ENCODE measurements at regions not wholly inside any gene's neighbourhood (a gene's known extent, or its start where the extent isn't known, plus 50 kb on each side); places are given as distances from the start of the nearest gene placed in this dataset.

DNA sequence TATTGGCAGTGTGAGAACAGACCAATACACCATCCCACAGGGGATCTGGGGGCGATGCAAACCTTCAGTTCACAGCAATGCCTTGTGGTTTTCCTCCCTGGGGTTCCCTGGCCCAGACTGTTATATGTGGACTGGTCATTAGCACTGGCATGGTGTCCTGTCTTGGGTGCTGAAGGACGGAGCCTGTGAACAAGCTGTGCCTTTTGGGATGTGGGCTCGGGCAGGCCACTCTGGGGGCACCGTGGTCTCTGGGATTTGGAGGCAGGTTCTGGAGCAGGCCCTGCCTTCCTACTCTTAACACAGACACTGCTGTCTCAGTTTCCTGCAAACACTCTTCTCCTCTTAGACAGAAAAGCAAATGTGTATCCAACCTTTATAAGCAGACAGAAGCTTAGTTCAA is 93.0 kb upstream of the ADRA2C start:
- H3K4me3 ChIP-seq (ENCODE audit: low read depth, low read length), result no peak overlapping the region
- DNase-seq (ENCODE audit: low read depth), result no peak

DNA sequence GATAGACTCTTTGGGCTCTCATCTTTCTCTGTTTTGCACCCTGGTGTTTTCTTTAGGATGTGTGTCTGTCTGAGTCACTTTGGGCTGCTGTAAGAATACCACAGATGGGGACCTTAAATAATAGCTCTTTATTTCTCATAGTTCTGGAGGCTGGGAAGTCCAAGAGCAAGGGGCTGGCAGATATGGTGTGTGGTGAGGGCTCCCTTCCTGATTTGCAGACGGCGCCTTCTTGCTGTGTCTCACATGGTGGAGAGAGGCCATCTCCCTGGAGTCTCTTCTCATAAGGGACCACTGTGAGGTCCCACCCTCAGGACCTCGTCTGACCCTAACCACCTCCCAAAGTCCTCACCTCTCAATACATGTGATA is 93.7 kb upstream of the ADRA2C start:
- no peak for DNase-seq (ENCODE audit: low read depth)
- H3K4me3 ChIP-seq (ENCODE audit: low read depth, low read length), result no peak overlapping the region

DNA sequence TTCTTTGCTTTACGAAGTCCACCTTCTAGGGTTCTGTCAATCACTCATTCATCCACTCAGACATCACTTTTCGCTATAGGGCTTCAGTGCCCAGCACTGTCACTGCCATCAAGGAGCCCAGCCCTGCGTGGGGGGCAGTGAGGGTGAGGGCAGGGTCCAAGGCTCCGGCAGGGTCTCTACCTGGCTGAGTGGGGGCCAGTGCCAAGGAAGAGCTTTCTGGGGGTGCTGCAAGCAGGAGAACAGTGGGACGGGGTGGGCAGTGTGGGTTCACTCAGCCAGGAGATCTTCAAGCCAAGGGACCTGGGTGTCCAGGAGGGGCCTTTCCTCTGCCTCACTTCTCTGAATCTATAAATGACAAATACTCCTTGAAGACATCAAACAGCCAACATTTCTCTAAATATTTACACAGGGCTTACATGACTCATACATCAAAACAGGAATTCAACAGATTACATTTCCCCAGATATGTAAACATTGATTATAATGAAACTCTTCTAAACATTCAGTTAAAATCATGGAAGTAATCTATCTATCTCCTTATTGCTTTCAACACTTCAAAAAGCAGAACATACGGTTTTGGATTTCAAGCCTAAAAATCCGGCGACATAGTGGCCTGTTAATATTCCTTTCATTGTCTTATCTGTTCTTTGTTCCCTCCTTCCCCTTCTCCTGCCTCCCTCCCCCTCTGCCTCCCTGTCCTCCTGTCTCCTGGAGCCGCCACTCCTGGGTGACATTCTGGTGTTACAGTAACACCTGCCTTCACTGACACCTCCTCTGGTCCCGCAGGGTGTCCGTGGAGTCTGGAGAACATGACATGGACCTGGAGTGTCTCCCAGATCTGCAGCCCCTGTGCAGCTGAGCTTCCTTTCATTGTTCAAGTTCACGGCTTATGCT is 94.4 kb upstream of the ADRA2C start:
- DNase-seq (ENCODE audit: low read depth), result no peak
- no peak overlapping the region for H3K4me3 ChIP-seq (ENCODE audit: low read depth, low read length)

DNA sequence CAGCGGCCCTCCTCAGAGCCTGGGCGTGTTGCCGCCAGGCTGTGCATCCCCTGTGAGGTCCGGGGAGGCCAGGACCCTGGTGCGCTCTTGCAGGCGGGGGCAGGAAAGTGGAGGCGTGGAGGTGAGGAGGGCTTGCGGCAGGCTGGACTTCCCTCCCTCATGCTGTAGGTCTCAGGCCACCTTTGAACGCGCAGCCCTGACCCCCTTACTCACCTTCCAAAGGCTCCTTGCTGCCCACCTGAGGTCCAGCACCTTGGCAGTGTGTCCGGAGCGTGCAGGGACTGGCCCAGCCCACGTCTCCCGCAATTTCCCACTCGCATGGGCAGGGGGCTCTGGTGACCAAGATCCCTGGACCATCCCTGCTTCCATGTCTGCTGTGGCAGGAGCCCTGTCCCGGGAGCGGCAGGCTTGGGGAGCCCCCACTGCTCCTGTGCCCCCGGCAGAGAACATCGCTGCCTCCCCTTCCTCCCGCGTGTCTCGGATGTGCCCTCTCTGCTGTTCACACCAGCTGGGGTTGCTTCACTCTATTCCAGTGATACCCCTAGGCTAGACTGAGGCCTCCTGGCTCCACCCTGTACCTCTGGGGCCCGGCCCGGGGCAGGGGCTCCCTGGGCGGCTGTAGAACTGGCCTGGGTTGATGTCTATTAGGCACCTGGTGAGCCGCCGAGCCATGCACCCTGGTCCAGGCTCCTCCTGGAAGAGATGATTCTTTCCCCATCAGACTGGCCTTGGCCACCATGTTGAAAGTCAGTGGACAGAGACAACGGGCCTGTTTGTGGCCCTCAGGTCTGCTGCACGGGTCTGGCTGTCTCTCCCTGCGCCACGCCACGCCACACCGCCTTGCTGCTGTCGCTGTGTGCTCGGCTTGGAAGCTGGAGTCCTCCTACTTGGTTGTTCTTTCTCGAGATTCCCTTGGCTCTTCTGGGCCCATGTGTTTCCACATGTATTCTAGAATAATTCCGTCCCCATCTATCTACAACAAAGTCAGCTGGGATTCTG is 95.4 kb upstream of the ADRA2C start:
- H3K4me3 ChIP-seq (ENCODE audit: low read depth, low read length), result no peak overlapping the region
- no peak for DNase-seq (ENCODE audit: low read depth)

DNA sequence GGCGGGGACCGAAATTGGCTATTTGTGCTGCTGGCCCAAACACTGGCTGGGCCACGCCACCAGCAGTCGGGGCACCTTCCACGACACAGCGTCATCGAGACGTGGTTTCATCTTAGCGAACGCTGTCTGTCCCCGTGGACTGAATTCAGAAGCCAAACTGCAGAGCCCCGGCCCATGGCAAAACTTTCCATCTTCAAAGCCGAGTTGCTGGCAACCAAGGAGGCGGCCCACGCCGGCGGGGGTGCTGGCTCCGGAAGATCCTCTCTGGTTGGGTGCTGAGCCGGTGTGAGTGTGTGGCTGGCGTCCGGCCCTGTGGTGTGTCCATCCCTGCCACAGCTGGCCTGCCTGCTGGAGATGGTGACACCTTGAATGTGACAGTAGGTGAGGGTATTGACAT is 96.6 kb upstream of the ADRA2C start:
- no peak overlapping the region for H3K4me3 ChIP-seq (ENCODE audit: low read depth, low read length)
- DNase-seq (ENCODE audit: low read depth), result no peak

DNA sequence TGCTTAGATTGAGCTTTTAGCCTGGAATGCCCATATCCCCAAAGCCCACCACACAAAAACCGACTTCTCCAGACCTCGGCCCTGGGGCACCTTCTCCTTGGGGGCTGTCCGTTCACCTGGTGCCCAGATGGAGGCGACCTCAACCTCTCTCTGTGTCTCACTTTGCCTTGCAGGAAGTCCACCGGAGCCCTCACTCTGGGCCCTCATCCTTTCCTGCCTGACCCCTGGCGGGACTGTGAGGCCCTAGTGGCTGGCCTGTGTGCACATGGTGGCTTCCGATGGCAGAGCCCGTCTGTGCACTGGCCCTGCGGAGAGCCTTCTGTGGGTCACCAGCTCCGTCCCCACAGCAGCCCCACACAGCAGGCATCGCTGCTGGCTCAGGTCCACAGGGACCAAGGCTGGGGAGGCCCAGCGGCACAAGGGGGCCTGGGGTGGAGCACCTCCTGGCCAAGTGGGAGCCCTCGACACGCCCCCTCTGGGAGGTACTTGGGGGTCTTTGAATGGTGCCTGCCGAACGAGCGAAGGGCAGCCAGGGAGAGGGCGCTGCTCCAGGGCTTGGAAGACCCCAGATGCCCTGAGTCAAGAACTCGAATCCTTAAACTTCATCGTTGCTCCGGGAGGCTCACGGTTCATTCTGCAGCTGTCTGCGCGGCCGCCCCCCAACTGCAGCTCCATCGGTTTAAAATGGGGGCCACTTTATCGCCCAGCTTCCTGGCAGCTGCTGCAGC is 97.2 kb upstream of the ADRA2C start:
- no peak overlapping the region for H3K4me3 ChIP-seq (ENCODE audit: low read depth, low read length)
- no peak for DNase-seq (ENCODE audit: low read depth)

DNA sequence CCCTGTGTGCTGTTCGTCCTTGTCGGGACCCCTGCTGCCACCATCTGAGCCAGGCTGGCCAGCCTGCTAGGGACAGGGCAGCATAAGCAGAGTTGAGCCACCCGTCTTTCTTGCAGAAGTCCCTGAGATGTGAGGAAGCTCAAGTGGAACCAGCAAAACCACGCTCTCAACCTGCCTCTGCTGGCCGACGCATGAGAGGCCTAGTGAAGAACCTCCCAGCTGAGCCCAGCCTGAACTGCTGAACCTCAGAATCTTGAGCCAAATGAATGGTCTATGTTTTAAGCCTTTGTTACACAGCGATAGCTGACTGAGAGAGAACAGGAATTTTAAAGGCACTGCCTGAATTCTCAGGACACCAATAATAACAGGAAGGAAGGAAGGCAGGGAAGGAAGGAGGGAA is 98.9 kb upstream of the ADRA2C start:
- DNase-seq (ENCODE audit: low read depth), result no peak
- no peak overlapping the region for H3K4me3 ChIP-seq (ENCODE audit: low read depth, low read length)

DNA sequence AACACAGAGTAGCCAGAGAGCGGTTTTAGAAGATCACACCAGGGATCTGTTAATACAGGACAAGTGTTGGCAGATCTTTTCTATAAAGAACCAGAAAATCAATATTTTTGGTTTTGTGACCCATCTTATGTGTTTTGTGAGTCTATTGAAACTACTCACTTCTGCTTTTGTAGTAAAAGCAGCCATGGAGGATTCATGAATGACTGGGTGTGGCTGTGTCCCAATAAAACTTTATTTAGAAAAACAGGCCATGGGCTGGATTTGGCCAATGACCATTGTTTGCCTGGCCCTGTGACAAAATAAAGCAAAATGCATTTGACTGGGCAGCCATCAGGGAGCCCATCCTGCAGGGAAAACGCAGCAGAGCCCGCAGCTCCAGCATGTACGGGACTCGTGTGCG is 99.9 kb upstream of the ADRA2C start:
- H3K4me3 ChIP-seq (ENCODE audit: low read depth, low read length), result no peak overlapping the region
- DNase-seq (ENCODE audit: low read depth), result no peak

DNA sequence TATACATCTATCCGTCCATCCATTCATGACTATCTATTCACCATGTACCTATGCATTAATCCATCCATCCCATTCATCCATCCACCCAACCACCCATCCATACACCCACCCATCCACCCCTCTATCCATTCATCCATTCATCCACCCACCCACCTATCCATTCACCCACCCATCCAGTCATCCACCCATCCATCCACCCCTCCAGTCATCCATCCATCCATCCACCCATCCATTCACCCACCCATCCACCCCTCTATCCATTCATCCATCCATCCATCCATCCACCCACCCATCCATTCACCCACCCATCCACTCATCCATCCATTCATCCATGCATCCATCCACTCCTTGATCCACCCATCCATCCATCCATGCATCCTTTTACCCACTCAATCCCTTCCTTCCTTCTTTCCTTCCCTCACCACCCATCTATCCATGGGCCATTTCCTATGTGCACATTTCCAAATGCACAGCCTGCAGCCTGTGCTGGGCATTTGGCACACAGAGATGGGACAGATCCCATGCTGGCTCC is 100.8 kb upstream of the ADRA2C start:
- H3K4me3 ChIP-seq (ENCODE audit: low read depth, low read length), result no peak overlapping the region
- DNase-seq (ENCODE audit: low read depth), result no peak

DNA sequence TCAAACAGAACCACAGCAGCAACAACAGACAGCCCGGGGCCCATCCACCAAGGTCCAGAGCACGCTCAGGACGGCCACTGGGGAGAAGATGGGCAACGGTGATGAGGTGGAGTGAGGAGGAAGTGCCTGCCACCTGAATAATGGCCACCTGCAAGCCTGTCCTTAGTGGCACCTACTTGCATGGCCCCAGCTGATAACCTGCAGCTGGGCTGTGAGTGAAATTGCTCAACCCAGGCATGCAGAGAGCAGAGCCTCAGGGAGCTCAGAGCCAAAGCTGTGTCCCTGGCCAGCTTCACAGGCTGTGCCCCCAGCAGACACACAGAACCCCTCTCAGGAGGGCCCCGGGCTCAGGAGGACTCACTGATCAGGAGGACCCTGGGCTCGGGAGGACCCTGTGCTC is 102.4 kb upstream of the ADRA2C start:
- H3K4me3 ChIP-seq (ENCODE audit: low read depth, low read length), result no peak overlapping the region
- no peak for DNase-seq (ENCODE audit: low read depth)

DNA sequence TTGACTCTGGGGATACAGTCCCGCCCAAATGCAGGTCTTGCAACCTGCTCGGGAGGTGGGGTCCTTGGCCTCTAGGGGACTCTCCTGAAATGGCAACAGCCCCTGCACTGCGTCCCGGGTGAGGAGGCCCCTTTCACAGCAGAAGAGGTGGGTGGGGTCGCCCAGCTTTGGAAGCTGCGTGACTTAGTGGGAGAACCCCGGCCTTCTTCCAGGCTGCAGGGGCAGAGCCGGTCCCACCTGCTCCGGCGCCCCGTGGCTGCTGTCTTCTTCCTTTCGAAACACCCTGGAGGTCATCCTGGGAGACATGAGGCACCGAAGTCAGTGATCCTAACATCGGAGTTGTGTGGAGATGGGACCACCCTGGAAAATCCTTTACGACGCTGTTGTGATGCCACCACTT is 103.7 kb upstream of the ADRA2C start:
- DNase-seq (ENCODE audit: low read depth), result no peak
- H3K4me3 ChIP-seq (ENCODE audit: low read depth, low read length), result no peak overlapping the region

DNA sequence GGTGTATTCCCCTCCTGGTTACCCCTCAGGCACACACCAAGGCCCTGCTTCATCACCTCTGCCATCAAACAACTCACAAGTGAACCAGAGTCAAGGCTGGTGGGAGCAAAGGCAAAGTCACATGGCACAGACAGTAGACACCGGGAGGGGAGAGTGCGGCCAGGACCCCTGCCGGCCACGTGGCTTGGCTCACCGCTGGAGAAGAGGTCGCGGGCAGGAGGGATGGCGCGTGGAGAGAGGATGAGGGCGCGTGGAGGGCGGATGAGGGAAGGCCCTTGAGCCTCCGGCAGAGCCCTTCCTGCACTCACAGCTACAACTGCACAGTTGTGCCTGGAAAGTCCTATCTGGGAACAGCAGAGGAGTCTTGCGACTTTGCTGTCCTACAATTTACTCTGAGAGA is 104.2 kb upstream of the ADRA2C start:
- no peak for DNase-seq (ENCODE audit: low read depth)

DNA sequence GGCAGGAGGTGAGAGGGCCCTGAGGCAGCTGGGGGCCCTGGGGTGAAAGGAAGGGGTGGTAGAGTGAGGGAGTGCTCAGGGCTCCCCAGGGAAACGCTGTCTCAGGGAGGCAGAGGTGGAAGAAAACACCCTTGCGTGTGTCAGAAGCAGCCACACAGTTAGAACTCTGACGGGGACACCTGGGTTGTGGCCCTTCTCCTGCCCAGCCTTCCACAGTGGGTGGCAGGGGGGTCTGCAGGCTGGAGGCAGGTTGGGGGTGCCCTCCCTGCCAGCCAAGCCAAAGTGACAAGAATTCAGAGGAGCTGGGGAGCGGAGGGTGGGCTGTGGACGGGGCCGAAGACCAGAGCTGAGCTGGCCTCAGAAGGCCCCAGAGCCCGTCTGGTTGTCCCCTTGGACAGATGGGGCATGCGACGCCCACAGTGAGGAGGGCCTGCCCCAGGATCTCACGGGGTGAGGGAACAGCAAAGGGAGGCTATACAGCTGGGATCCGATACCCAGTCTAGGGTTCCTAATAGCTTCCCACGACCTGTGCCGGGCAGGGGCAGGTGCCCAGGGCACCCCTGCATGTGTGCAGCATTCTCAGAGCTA is 105.2 kb upstream of the ADRA2C start:
- no peak overlapping the region for H3K4me3 ChIP-seq (ENCODE audit: low read depth, low read length)
- DNase-seq (ENCODE audit: low read depth), result no peak

More for the DNA sequence above, 104.2 kb upstream of the ADRA2C start:
- H3K4me3 ChIP-seq (ENCODE audit: low read depth, low read length), result no peak overlapping the region

DNA sequence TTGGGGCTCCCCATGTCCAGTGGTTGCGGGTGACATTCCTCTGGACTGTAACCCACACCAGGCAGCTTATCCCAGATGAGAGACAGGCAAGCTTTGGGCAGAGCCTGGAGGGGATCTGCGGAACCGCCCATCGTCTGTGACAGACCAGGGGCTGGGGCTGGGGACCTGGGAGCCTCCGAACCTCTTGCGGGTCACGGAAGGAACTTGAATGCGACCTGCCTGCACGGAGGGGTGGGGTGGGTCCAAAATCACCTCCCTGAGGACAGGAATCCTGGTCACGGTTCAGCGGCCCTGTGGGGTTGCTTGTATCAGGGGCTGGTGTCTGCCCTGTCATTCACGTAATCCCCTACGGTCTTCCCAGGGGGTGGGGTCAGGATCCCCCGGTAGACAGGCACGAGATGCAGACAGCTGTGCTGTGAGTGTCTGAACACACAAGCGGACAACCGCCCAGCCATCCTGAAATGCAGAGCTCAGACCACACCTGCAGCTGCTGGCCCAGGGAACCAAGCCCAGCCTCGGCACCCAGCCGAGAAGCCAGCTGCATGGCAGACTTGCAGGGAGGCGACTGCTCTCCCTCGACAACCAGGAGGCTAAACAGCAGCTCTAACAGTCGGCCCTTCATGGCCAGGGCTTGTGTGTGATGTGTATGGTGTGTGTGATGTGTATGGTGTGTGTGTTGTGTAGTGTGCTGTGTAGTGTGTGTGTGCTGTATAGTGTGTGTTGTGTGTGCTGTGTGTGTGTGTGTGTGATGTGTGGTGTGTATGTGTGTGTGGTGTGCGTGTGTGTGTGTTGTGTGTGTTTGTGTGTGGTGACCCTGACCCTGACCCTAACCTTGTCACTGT is 105.9 kb upstream of the ADRA2C start:
- DNase-seq (ENCODE audit: low read depth), result peak; percentile 19
- H3K4me3 ChIP-seq (ENCODE audit: low read depth, low read length), result no peak overlapping the region

DNA sequence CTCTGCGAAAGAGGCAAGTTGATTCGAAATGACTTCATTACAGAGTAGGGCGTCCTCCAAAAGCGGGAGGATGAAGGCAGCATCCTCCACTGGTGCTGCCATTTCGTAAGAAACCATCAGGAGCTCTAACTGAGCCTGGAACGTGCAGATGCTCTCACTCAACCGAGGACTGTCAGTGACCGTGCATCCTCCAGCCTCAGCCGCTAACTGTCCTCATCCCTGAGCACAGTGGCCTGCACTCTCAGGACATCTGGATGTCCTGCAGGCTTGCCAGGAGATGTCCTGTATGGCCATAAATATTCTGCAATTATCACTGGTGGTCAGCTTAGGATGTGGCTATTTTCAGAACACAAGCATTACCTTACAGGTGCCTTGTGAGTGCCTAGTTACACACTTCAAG is 107.1 kb upstream of the ADRA2C start:
- H3K4me3 ChIP-seq (ENCODE audit: low read depth, low read length), result no peak overlapping the region

DNA sequence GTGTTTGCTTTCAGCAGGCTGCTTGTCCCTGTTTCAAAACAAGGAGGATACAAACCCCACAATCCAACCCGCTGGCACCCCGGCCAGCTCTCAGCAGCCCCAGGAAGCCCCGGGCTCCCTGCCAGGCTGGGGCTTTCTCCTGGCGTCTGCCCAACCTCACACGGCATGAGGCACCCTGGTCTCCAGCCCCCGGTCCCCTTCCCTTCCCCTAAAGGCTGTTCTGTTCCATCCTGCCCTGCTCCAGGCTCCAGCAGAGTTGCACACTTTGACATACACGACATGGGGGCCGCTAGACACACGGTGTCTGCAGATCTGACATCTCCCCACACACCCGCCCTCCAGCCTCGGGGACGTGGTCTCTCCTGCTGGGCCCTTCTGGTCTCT is 107.7 kb upstream of the ADRA2C start:
- no peak for DNase-seq (ENCODE audit: low read depth)
- H3K4me3 ChIP-seq (ENCODE audit: low read depth, low read length), result no peak overlapping the region

More for the DNA sequence above, 107.1 kb upstream of the ADRA2C start:
- DNase-seq (ENCODE audit: low read depth), result no peak

DNA sequence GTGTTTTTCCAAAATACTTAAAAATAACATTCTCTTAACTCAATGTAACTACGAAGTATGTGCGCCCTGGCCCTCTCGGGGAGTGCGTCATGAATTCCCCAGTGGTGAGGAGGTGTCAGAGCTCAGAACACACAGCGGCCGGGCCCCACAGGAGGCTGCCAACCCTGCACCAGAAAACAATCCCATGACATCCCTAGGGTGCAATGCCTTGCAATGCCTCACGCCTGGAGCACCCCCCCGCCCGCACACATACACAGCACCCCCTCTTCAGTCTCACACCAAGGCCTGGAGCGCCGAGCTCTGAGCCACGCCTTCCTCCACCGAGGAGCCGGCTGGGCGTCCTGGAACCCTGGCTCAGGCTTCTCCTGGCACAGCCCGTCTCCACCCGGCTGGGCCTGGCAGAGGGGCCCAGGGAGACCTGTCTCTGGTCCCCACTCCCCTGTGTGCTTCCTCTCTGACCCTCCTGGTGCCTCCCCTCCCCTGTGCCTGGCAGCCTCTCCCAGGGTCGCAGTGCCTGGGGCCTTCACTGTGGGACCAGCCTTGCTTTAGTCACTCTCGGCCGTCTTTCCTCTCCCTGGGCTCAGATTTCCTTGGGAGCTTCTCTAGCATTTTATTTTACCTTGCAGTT is 108.2 kb upstream of the ADRA2C start:
- H3K4me3 ChIP-seq (ENCODE audit: low read depth, low read length), result no peak overlapping the region
- DNase-seq (ENCODE audit: low read depth), result peak; percentile 39
